ENCODE measurements at regions not wholly inside any gene's neighbourhood (a gene's known extent, or its start where the extent isn't known, plus 50 kb on each side); places are given as distances from the start of the nearest gene placed in this dataset.

DNA sequence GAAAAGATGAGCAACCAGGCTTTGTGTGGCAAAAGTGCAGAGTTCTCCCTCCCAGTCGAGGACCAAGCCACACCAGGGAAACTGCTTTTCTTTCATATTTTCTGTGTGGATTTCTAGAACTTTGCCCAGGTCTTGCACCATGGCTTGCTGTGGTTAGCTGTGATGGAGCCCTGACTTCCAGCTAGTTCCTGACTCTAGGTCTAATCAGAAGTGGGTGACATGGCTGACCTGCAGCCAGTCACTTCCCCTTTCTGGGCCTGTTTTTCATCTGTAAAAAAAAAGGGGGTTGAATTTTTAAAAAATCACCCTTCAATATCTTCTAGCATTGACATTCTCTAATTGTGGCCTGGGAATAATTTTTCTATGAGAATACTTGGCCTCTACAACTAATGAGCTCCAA lies 491.2 kb upstream of the USP24 start:
- TF ChIP-seq, protein P1, sequence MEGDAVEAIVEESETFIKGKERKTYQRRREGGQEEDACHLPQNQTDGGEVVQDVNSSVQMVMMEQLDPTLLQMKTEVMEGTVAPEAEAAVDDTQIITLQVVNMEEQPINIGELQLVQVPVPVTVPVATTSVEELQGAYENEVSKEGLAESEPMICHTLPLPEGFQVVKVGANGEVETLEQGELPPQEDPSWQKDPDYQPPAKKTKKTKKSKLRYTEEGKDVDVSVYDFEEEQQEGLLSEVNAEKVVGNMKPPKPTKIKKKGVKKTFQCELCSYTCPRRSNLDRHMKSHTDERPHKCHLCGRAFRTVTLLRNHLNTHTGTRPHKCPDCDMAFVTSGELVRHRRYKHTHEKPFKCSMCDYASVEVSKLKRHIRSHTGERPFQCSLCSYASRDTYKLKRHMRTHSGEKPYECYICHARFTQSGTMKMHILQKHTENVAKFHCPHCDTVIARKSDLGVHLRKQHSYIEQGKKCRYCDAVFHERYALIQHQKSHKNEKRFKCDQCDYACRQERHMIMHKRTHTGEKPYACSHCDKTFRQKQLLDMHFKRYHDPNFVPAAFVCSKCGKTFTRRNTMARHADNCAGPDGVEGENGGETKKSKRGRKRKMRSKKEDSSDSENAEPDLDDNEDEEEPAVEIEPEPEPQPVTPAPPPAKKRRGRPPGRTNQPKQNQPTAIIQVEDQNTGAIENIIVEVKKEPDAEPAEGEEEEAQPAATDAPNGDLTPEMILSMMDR (IDR thresholded peaks at IDR 0.05; ENCODE audit: insufficient read depth, low read length), result no peak
- TF ChIP-seq POLR2AphosphoS5 (IDR thresholded peaks at IDR 0.05; ENCODE audit: low read depth) (no peak), REST (IDR thresholded peaks at IDR 0.05; ENCODE audit: insufficient replicate concordance, low read depth) (no peak), GABPA (IDR thresholded peaks at IDR 0.05; ENCODE audit: low read depth) (no peak), SPI1 (IDR thresholded peaks at IDR 0.05; ENCODE audit: borderline replicate concordance, low read depth) (peak; percentile 93)
